ENCODE measurements at regions not wholly inside any gene's neighbourhood (a gene's known extent, or its start where the extent isn't known, plus 50 kb on each side); places are given as distances from the start of the nearest gene placed in this dataset.

GRCh38 chr7:49344556-49344955 is 420.2 kb downstream of the CDC14C start:
- no peak for TF ChIP-seq CTCF (conservative IDR thresholded peaks at IDR 0.05; ENCODE audit: low read depth, low read length)
- H3K4me3 ChIP-seq (ENCODE audit: low read depth, low read length), result no peak overlapping the region
- no peak for DNase-seq (ENCODE audit: low read depth)

- no peak for TF ChIP-seq CTCF (conservative IDR thresholded peaks at IDR 0.05; ENCODE audit: low read depth, low read length)
- DNase-seq (ENCODE audit: low read depth), result no peak
- H3K4me3 ChIP-seq (ENCODE audit: low read depth, low read length), result no peak overlapping the region
These were observed 422.0 kb downstream of the CDC14C start for GRCh38 chr7:49346195-49346899.

GRCh38 chr7:49367072-49367471 is 406.4 kb upstream of the VWC2 start:
- no peak for DNase-seq (ENCODE audit: low read depth)
- TF ChIP-seq CTCF (conservative IDR thresholded peaks at IDR 0.05; ENCODE audit: low read depth, low read length), result no peak
- no peak overlapping the region for H3K4me3 ChIP-seq (ENCODE audit: low read depth, low read length)

- no peak overlapping the region for H3K4me3 ChIP-seq (ENCODE audit: low read depth, low read length)
- DNase-seq (ENCODE audit: low read depth), result no peak
- no peak for TF ChIP-seq CTCF (conservative IDR thresholded peaks at IDR 0.05; ENCODE audit: low read depth, low read length)
These were observed 401.7 kb upstream of the VWC2 start for GRCh38 chr7:49371771-49372170.

GRCh38 chr7:49376817-49377375 is 396.5 kb upstream of the VWC2 start:
- no peak for TF ChIP-seq CTCF (conservative IDR thresholded peaks at IDR 0.05; ENCODE audit: low read depth, low read length)
- no peak for DNase-seq (ENCODE audit: low read depth)
- no peak overlapping the region for H3K4me3 ChIP-seq (ENCODE audit: low read depth, low read length)

- H3K4me3 ChIP-seq (ENCODE audit: low read depth, low read length), result no peak overlapping the region
- DNase-seq (ENCODE audit: low read depth), result no peak
- no peak for TF ChIP-seq CTCF (conservative IDR thresholded peaks at IDR 0.05; ENCODE audit: low read depth, low read length)
These were observed 386.6 kb upstream of the VWC2 start for GRCh38 chr7:49386792-49387191.

Data from epithelial cell of proximal tubule (primary cell).